ENCODE measurements at regions not wholly inside any gene's neighbourhood (a gene's known extent, or its start where the extent isn't known, plus 50 kb on each side); places are given as distances from the start of the nearest gene placed in this dataset.

DNA sequence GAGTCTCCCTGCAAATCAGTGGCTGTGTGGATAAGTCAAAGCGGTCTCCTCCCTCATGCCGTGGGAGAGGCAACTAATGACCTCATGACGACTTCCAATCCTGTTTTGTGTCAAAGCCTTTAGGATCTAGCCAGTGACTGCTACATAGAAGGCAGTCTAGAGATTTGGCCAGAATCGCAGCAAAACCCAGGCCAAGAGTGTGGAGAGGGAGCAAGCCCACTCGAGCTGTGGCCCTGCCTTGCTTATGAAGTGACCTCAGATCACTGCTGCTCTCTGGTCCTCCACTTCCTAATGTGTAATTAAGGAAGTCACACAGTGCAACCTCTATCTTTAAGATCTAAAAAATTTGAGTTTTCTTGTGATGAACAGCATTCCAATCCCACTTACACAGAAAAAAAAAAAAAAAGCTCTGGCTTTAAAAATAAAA, 296.7 kb upstream of the KLF6 start:
- TF ChIP-seq EZH2 (IDR thresholded peaks at IDR 0.05; ENCODE audit: insufficient read depth, poor library complexity, severe bottlenecking) (no peak), EZH2phosphoT487 (IDR thresholded peaks at IDR 0.05; ENCODE audit: insufficient read depth, low read depth) (no peak)
